MM.1S (cell line): ENCODE measurements at regions not wholly inside any gene's neighbourhood (a gene's known extent, or its start where the extent isn't known, plus 50 kb on each side); places are given as distances from the start of the nearest gene placed in this dataset.

ENCODE experiments used
- DNase-seq: peaks from one replicate; pipeline ENCODE4 v3.0.0-alpha.2; 2015
- H2AFZ ChIP-seq: fragments of 300-600 bp; sonication (generic); 2 replicates; pipeline ENCODE4 v1.6.0; 2016; ENCODE audit warnings: antibody characterized with exemption, low read length
- H3F3A ChIP-seq: fragments of 300-600 bp; sonication (generic); 2 replicates; pipeline ENCODE4 v1.6.1; 2016; ENCODE audit warnings: mild to moderate bottlenecking, antibody characterized with exemption, low read length, moderate library complexity, mixed read lengths; ENCODE audit not compliant: insufficient read depth
- H3K27ac ChIP-seq: fragments of 300-600 bp; sonication (generic); 2 replicates; pipeline ENCODE4 v1.5.1; 2016; ENCODE audit warnings: mild to moderate bottlenecking, low read length
- H3K27me3 ChIP-seq: fragments of 300-600 bp; sonication (generic); replicated peaks from 2 replicates; pipeline ENCODE4 v1.6.0; 2016; ENCODE audit warnings: low read length; ENCODE audit not compliant: insufficient read depth
- H3K36me3 ChIP-seq: fragments of 300-600 bp; sonication (generic); replicated peaks from 2 replicates; pipeline ENCODE4 v1.6.1; 2016; ENCODE audit warnings: mild to moderate bottlenecking, low read length, mixed read lengths; ENCODE audit not compliant: insufficient read depth
- H3K4me1 ChIP-seq: fragments of 300-600 bp; sonication (generic); 2 replicates; pipeline ENCODE4 v1.6.1; 2016; ENCODE audit warnings: low read length, mixed read lengths
- H3K4me2 ChIP-seq: fragments of 300-600 bp; sonication (generic); 2 replicates; pipeline ENCODE4 v1.6.0; 2016; ENCODE audit warnings: low read depth, low read length
- H3K4me3 ChIP-seq: fragments of 300-600 bp; sonication (generic); 2 replicates; pipeline ENCODE4 v1.5.1; 2016; ENCODE audit warnings: low read length, mixed read lengths
- H3K79me2 ChIP-seq: fragments of 300-600 bp; sonication (generic); 2 replicates; pipeline ENCODE4 v1.6.1; 2016; ENCODE audit warnings: mixed run types, low read length, mixed read lengths
- H3K9ac ChIP-seq: fragments of 300-600 bp; sonication (generic); 2 replicates; pipeline ENCODE4 v1.6.1; 2016; ENCODE audit warnings: low read length, mixed read lengths
- H3K9me2 ChIP-seq: fragments of 300-600 bp; sonication (generic); replicated peaks from 2 replicates; pipeline ENCODE4 v1.6.1; 2016; ENCODE audit warnings: mild to moderate bottlenecking, low read length, mixed read lengths; ENCODE audit not compliant: insufficient read depth
- H3K9me3 ChIP-seq: fragments of 300-600 bp; sonication (generic); replicated peaks from 2 replicates; pipeline ENCODE4 v1.6.1; 2016; ENCODE audit warnings: mild to moderate bottlenecking, low read length, mixed read lengths; ENCODE audit not compliant: insufficient read depth
- H4K20me1 ChIP-seq: fragments of 300-600 bp; sonication (generic); 2 replicates; pipeline ENCODE4 v1.6.1; 2016; ENCODE audit warnings: mild to moderate bottlenecking, low read length, moderate library complexity, mixed read lengths; ENCODE audit not compliant: insufficient read depth
- EZH2 ChIP-seq: fragments of 300-600 bp; sonication (generic); optimal IDR thresholded peaks from 2 replicates; pipeline ENCODE3; 2017; ENCODE audit warnings: low read depth, mild to moderate bottlenecking, antibody characterized with exemption, low read length, mixed read lengths
- EZH2phosphoT487 ChIP-seq: fragments of 300-600 bp; sonication (generic); IDR thresholded peaks from 2 replicates; pipeline ENCODE4 v1.6.1; 2018; ENCODE audit warnings: antibody characterized with exemption, low read length
- TF ChIP-seq, protein P1 (sequence below): fragments of 300-600 bp; sonication (generic); IDR thresholded peaks from 2 replicates; pipeline ENCODE4 v1.5.1; 2016; ENCODE audit warnings: antibody characterized with exemption, low read length, mixed read lengths

DNA sequence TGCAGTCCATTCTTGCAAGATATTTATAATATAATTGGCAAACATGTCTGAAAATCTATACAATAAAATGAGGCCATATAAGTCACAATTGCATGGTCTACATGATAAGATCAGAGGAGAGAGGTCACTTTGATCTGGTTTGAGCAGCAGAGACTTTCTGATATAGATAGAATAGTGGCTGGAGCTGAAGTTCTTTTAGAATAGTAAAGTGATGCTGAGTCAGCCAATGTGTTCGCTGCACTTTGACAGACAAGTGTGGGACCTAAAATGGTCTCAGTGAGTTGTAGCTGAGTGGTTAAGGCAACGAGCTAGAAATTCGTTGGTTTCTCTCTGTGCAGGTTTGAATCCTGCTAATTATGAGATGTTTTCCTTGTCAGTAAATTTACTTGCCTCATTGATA is 257.0 kb upstream of the C11orf87 start:
- TF ChIP-seq, protein P1, sequence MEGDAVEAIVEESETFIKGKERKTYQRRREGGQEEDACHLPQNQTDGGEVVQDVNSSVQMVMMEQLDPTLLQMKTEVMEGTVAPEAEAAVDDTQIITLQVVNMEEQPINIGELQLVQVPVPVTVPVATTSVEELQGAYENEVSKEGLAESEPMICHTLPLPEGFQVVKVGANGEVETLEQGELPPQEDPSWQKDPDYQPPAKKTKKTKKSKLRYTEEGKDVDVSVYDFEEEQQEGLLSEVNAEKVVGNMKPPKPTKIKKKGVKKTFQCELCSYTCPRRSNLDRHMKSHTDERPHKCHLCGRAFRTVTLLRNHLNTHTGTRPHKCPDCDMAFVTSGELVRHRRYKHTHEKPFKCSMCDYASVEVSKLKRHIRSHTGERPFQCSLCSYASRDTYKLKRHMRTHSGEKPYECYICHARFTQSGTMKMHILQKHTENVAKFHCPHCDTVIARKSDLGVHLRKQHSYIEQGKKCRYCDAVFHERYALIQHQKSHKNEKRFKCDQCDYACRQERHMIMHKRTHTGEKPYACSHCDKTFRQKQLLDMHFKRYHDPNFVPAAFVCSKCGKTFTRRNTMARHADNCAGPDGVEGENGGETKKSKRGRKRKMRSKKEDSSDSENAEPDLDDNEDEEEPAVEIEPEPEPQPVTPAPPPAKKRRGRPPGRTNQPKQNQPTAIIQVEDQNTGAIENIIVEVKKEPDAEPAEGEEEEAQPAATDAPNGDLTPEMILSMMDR = no peak
- TF ChIP-seq EZH2phosphoT487 (no peak), EZH2 (no peak)
- Histone ChIP-seq H3K36me3 (no peaks in the 10 kb centered on the region), H2AFZ (no peak overlapping the region)

DNA sequence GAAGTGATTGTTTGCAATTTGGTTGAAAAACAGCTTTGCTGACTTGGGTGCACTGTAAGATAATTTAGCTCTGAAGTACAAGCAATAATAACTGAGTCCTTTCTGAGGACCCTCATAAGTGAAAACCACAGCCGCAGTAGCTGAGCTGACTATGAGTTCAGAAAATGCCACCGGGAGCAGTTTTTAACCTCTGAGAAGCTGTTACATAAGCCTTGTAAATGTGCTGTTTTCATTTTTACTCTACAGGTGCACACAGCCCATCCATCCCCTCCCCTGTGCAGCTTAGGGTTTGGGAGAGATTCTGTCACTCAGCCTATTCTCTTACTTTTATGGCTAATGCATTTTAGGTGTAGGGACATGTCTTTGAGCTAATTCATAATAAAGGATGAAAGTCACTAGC is 255.5 kb upstream of the C11orf87 start:
- Histone ChIP-seq H3K27me3 (no peaks in the 10 kb centered on the region), H2AFZ (peak overlapping the region; percentile 0; the same call in 1 of the 2 replicates), H3K4me1 (peaks cover 27% of the 10 kb centered on the region), H4K20me1 (no peaks in the 10 kb centered on the region), H3K9me3 (no peaks in the 10 kb centered on the region), H3K79me2 (no peaks in the 10 kb centered on the region), H3K9me2 (0 out of 2 replicates have a peak, but pooled peaks cover 2% of the 10 kb centered on the region), H3F3A (peaks cover 5% of the 10 kb centered on the region; the same call in 1 of the 2 replicates), H3K27ac (peak overlapping the region; percentile 37; the same call in 1 of the 2 replicates), H3K9ac (no peak overlapping the region), H3K4me3 (no peak overlapping the region; the same call in 1 of the 2 replicates), H3K36me3 (no peaks in the 10 kb centered on the region), H3K4me2 (peak overlapping the region; percentile 66)
- DNase-seq = peak; percentile 75
- TF ChIP-seq, protein P1 = no peak
- TF ChIP-seq EZH2 (no peak), EZH2phosphoT487 (no peak)

More for the DNA sequence above, 257.0 kb upstream of the C11orf87 start:
- no peak overlapping the region for H3K4me2 ChIP-seq
- no peaks in the 10 kb centered on the region for H3K9me3 ChIP-seq
- no peak for DNase-seq
- peaks cover 27% of the 10 kb centered on the region for H3K4me1 ChIP-seq
- H3K27me3 ChIP-seq = no peaks in the 10 kb centered on the region
- H3F3A ChIP-seq = peaks cover 5% of the 10 kb centered on the region; the same call in 1 of the 2 replicates
- H3K79me2 ChIP-seq = no peaks in the 10 kb centered on the region
- H3K4me3 ChIP-seq = no peak overlapping the region
- no peaks in the 10 kb centered on the region for H4K20me1 ChIP-seq
- H3K9me2 ChIP-seq = 0 out of 2 replicates have a peak, but pooled peaks cover 2% of the 10 kb centered on the region
- no peak overlapping the region for H3K9ac ChIP-seq
- no peak overlapping the region for H3K27ac ChIP-seq

DNA sequence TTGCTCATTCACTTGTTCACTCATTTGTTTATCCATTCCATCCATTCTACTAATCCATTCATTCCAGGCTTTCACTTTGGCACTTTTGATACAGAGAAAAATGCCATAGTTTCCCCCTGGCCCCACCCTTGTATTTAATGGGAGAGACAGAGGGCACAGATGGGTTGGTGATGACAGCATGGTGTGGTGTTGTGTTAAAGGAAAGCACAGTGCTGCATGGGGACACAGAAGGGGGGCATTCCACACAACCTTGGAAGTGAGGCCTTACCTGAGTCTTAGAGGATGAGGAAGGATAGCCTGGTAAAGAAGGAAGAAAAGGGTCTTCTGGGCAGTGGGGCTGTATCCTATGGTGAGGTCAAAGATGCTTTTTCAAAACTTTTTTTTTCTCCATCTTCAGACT is 248.5 kb upstream of the C11orf87 start:
- H3K36me3 ChIP-seq = no peaks in the 10 kb centered on the region
- H3K79me2 ChIP-seq = no peaks in the 10 kb centered on the region
- no peak overlapping the region for H3K27ac ChIP-seq
- H3K4me1 ChIP-seq = no peaks in the 10 kb centered on the region
- no peak overlapping the region for H2AFZ ChIP-seq
- no peaks in the 10 kb centered on the region for H3K9me3 ChIP-seq
- no peak for TF ChIP-seq EZH2
- TF ChIP-seq EZH2phosphoT487 = no peak
- TF ChIP-seq, protein P1 = no peak
- H4K20me1 ChIP-seq = no peaks in the 10 kb centered on the region
- H3K27me3 ChIP-seq = no peaks in the 10 kb centered on the region
- H3K9me2 ChIP-seq = 0 out of 2 replicates have a peak, but pooled peaks cover 4% of the 10 kb centered on the region
- H3K4me2 ChIP-seq = no peak overlapping the region
- no peak for DNase-seq
- no peak overlapping the region for H3K4me3 ChIP-seq
- H3K9ac ChIP-seq = no peak overlapping the region
- no peaks in the 10 kb centered on the region for H3F3A ChIP-seq
